CD4-positive, alpha-beta T cell (primary cell): ENCODE measurements at regions not wholly inside any gene's neighbourhood (a gene's known extent, or its start where the extent isn't known, plus 50 kb on each side); places are given as distances from the start of the nearest gene placed in this dataset.

ENCODE experiments used
- ATAC-seq: fragments of 200-7000 bp; cut with Tn5 transposase; one replicate; pipeline ENCODE4 v1.10.0; 2022; ENCODE audit warnings: mild to moderate bottlenecking; ENCODE audit not compliant: poor library complexity
- CTCF ChIA-PET: fragments of 350-600 bp; sonication (Branson Sonifier 250); formaldehyde crosslinking; loops from one replicate; lab custom pipeline; 2021; ENCODE audit warnings: antibody characterized with exemption, inconsistent platforms; lab: Charles Lee
- POLR2A ChIA-PET: fragments of 350-600 bp; sonication (Branson Sonifier 250); formaldehyde crosslinking; loops from one replicate; lab custom pipeline; 2021; ENCODE audit warnings: antibody characterized with exemption, inconsistent platforms; lab: Charles Lee
- DNase-seq, 14 experiments: peaks; one replicate each; pipeline ENCODE4 v3.0.0-alpha.2; 2013 to 2020; ENCODE audit warnings: mixed read lengths in 2 of 14
- H3K27ac ChIP-seq, 2 donors: one replicate each; pipeline versions ENCODE4 v1.5.1 to v1.7.0; 2013; ENCODE audit warnings: low read length in 2 of 2, low read depth in 1 of 2, mild to moderate bottlenecking in 1 of 2
- H3K27me3 ChIP-seq, 2 experiments: 1 replicate in 1 of 2; 2 replicates in 1 of 2; pipeline versions ENCODE4 v1.6.1 to v1.7.0; 2013; ENCODE audit warnings: low read length in 2 of 2, control low read depth in 1 of 2, mild to moderate bottlenecking in 1 of 2, moderate library complexity in 1 of 2; ENCODE audit not compliant: insufficient read depth in 2 of 2, control insufficient read depth in 1 of 2
- H3K36me3 ChIP-seq: one replicate; pipeline ENCODE4 v1.6.1; 2013; ENCODE audit warnings: low read length, control low read depth; ENCODE audit not compliant: insufficient read depth
- H3K4me1 ChIP-seq: one replicate; pipeline ENCODE4 v1.6.1; 2013; ENCODE audit warnings: low read length, control low read depth; ENCODE audit not compliant: insufficient read depth
- H3K4me3 ChIP-seq: one replicate; pipeline ENCODE4 v1.5.1; 2013; ENCODE audit warnings: mild to moderate bottlenecking, low read length, moderate library complexity
- H3K9me3 ChIP-seq, 2 experiments: 1 replicate in 1 of 2; 2 replicates in 1 of 2; pipeline versions ENCODE4 v1.6.1 to v1.7.0; 2013; ENCODE audit warnings: low read length in 2 of 2, mild to moderate bottlenecking in 2 of 2, control low read depth in 1 of 2, moderate library complexity in 1 of 2; ENCODE audit not compliant: control insufficient read depth in 1 of 2, insufficient read depth in 1 of 2
- H3K27ac Mint-ChIP-seq: one replicate; pipeline ENCODE4 v1.8.0; 2020; ENCODE audit warnings: mixed read lengths
- H3K27me3 Mint-ChIP-seq: one replicate; pipeline ENCODE4 v1.8.0; 2021; ENCODE audit warnings: mixed read lengths
- H3K36me3 Mint-ChIP-seq: one replicate; pipeline ENCODE4 v1.8.0; 2021; ENCODE audit warnings: low read depth, mixed read lengths
- H3K4me1 Mint-ChIP-seq: one replicate; pipeline ENCODE4 v1.8.0; 2021; ENCODE audit warnings: low read depth, mixed read lengths
- H3K4me3 Mint-ChIP-seq: one replicate; pipeline ENCODE4 v1.8.0; 2020; ENCODE audit warnings: mild to moderate bottlenecking, mixed read lengths
- H3K9me3 Mint-ChIP-seq: one replicate; pipeline ENCODE4 v1.8.0; 2020; ENCODE audit warnings: mixed read lengths
- intact Hi-C, 2 experiments: fragments of 100-400 bp; cut with DNase I in 1 of 2; cut with micrococcal nuclease in 1 of 2; formaldehyde crosslinking; loops; one replicate each; pipeline versions ENCODE4 v1.15.1 to v1.9.0; 2023 to 2025; cut with DNase I, micrococcal nuclease
- TF ChIP-seq, protein P1 (sequence below): fragments of 200-600 bp; IDR thresholded peaks from one replicate; pipeline ENCODE4 v1.8.0; 2022; ENCODE audit warnings: antibody characterized with exemption, mild to moderate bottlenecking

- Histone ChIP-seq H3K27me3 (no peaks in the 10 kb centered on the region), H3K4me1 (no peaks in the 10 kb centered on the region), H3K36me3 (no peaks in the 10 kb centered on the region), H3K9me3 (no peaks in the 10 kb centered on the region), H3K4me3 (no peak overlapping the region), H3K27ac (no peak overlapping the region)
- ChIA-PET POLR2A (no interaction called here), CTCF (no interaction called here)
- Mint-ChIP-seq H3K27me3 (no peaks in the 10 kb centered on the region), H3K36me3 (no peaks in the 10 kb centered on the region), H3K9me3 (peaks cover 3% of the 10 kb centered on the region), H3K4me1 (no peaks in the 10 kb centered on the region), H3K27ac (no peak overlapping the region), H3K4me3 (no peak overlapping the region)
- no peak for DNase-seq
- TF ChIP-seq, protein P1, sequence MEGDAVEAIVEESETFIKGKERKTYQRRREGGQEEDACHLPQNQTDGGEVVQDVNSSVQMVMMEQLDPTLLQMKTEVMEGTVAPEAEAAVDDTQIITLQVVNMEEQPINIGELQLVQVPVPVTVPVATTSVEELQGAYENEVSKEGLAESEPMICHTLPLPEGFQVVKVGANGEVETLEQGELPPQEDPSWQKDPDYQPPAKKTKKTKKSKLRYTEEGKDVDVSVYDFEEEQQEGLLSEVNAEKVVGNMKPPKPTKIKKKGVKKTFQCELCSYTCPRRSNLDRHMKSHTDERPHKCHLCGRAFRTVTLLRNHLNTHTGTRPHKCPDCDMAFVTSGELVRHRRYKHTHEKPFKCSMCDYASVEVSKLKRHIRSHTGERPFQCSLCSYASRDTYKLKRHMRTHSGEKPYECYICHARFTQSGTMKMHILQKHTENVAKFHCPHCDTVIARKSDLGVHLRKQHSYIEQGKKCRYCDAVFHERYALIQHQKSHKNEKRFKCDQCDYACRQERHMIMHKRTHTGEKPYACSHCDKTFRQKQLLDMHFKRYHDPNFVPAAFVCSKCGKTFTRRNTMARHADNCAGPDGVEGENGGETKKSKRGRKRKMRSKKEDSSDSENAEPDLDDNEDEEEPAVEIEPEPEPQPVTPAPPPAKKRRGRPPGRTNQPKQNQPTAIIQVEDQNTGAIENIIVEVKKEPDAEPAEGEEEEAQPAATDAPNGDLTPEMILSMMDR = no peak
- intact Hi-C loops = no loop called here
- ATAC-seq = no peak
Observed at GRCh38 chr2:14577843-14578242, 54.7 kb upstream of the LRATD1 start.
